ENCODE measurements at regions not wholly inside any gene's neighbourhood (a gene's known extent, or its start where the extent isn't known, plus 50 kb on each side); places are given as distances from the start of the nearest gene placed in this dataset.

DNA sequence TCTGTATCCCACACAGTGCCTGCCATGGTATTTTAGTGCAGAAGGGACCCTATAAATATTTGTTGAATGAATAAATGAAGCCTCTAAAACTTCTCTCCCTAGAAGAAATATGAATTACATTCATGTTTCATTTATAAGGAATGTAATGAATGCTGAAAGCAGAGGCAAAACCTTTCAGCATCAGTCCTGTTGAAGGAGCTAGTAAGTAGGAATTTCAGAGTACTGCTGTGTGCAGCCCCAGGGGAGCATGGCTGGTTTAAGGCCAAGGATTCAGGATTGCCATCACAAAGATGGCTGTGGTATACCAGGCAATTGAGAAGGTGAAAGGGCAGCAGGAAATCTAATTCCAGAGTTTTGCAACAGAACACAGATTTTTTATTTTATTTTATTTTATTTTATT is 1131.4 kb downstream of the IGSF11 start:
- no peak for TF ChIP-seq POLR2AphosphoS5 (IDR thresholded peaks at IDR 0.05; ENCODE audit: insufficient read depth in 1 of 2, low read depth in 1 of 2)
- TF ChIP-seq, protein P1, sequence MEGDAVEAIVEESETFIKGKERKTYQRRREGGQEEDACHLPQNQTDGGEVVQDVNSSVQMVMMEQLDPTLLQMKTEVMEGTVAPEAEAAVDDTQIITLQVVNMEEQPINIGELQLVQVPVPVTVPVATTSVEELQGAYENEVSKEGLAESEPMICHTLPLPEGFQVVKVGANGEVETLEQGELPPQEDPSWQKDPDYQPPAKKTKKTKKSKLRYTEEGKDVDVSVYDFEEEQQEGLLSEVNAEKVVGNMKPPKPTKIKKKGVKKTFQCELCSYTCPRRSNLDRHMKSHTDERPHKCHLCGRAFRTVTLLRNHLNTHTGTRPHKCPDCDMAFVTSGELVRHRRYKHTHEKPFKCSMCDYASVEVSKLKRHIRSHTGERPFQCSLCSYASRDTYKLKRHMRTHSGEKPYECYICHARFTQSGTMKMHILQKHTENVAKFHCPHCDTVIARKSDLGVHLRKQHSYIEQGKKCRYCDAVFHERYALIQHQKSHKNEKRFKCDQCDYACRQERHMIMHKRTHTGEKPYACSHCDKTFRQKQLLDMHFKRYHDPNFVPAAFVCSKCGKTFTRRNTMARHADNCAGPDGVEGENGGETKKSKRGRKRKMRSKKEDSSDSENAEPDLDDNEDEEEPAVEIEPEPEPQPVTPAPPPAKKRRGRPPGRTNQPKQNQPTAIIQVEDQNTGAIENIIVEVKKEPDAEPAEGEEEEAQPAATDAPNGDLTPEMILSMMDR (IDR thresholded peaks at IDR 0.05), result no peak
